ENCODE measurements at regions not wholly inside any gene's neighbourhood (a gene's known extent, or its start where the extent isn't known, plus 50 kb on each side); places are given as distances from the start of the nearest gene placed in this dataset.

DNA sequence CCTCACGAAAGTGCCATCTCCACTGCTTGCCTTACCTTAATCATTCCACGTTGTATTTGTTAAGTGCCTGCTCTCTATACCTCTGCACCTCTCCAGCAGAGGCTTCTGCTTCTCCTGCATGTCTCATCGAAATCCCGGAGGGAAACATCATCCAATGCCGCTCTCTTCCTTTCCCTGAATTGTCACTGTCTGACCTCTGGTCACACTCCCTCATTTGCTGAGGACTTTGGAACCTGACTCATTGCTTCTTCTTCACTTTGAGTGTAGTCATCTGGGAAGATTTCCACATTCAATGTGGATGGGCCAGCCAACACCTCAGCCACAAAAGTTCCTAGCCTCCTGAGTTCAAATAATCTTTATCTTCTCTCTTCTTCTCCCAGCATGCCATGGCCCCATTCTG, 78.9 kb upstream of the BEND6 start:
- TF ChIP-seq, protein P1, sequence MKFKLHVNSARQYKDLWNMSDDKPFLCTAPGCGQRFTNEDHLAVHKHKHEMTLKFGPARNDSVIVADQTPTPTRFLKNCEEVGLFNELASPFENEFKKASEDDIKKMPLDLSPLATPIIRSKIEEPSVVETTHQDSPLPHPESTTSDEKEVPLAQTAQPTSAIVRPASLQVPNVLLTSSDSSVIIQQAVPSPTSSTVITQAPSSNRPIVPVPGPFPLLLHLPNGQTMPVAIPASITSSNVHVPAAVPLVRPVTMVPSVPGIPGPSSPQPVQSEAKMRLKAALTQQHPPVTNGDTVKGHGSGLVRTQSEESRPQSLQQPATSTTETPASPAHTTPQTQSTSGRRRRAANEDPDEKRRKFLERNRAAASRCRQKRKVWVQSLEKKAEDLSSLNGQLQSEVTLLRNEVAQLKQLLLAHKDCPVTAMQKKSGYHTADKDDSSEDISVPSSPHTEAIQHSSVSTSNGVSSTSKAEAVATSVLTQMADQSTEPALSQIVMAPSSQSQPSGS (IDR thresholded peaks at IDR 0.05; ENCODE audit: low read length) = no peak
- TF ChIP-seq NR2C2 (IDR thresholded peaks at IDR 0.05; ENCODE audit: borderline replicate concordance, control insufficient read depth, insufficient read length, low read depth) (no peak), SREBF1 (IDR thresholded peaks at IDR 0.05; ENCODE audit: low read length) (no peak), CBFB (IDR thresholded peaks at IDR 0.05; ENCODE audit: low read depth) (no peak)
